Stimulated activated naive CD4-positive, alpha-beta T cell (primary cell): ENCODE measurements at regions not wholly inside any gene's neighbourhood (a gene's known extent, or its start where the extent isn't known, plus 50 kb on each side); places are given as distances from the start of the nearest gene placed in this dataset.

Experiments used
- DNase-seq, 6 experiments: peaks; one replicate each; lab custom pipeline; 2025; lab: John Stamatoyannopoulos, UW

GRCh38 chr22:27476318-27476717 lies 325.2 kb downstream of the MN1 start:
- DNase-seq: no peak

- no peak for DNase-seq
Observed at GRCh38 chr22:27476729-27477128, 324.8 kb downstream of the MN1 start.

GRCh38 chr22:27477171-27477570 lies 324.4 kb downstream of the MN1 start:
- DNase-seq: no peak

GRCh38 chr22:27480487-27480886 lies 321.1 kb downstream of the MN1 start:
- DNase-seq: no peak

GRCh38 chr22:27482402-27482801 lies 319.2 kb downstream of the MN1 start:
- DNase-seq: no peak

- no peak for DNase-seq
Observed at GRCh38 chr22:27483095-27483785, 318.3 kb downstream of the MN1 start.

GRCh38 chr22:27485842-27486241 lies 315.7 kb downstream of the MN1 start:
- no peak for DNase-seq

GRCh38 chr22:27487600-27488452 lies 313.7 kb downstream of the MN1 start:
- no peak for DNase-seq

GRCh38 chr22:27488456-27489177 lies 312.9 kb downstream of the MN1 start:
- DNase-seq: no peak

GRCh38 chr22:27489178-27489675 lies 312.3 kb downstream of the MN1 start:
- no peak for DNase-seq

GRCh38 chr22:27490080-27490479 lies 311.5 kb downstream of the MN1 start:
- DNase-seq: no peak

- no peak for DNase-seq
Observed at GRCh38 chr22:27491888-27492287, 309.7 kb downstream of the MN1 start.

- DNase-seq: no peak
Observed at GRCh38 chr22:27492566-27493201, 308.9 kb downstream of the MN1 start.

- no peak for DNase-seq
Observed at GRCh38 chr22:27493796-27494195, 307.8 kb downstream of the MN1 start.

GRCh38 chr22:27494785-27495184 lies 306.8 kb downstream of the MN1 start:
- DNase-seq: no peak

- DNase-seq: no peak
Observed at GRCh38 chr22:27495325-27495724, 306.2 kb downstream of the MN1 start.

GRCh38 chr22:27499121-27499520 lies 302.4 kb downstream of the MN1 start:
- DNase-seq: no peak

GRCh38 chr22:27501191-27501936 lies 300.2 kb downstream of the MN1 start:
- no peak for DNase-seq

GRCh38 chr22:27502327-27502726 lies 299.2 kb downstream of the MN1 start:
- DNase-seq: no peak

GRCh38 chr22:27504360-27505253 lies 296.9 kb downstream of the MN1 start:
- no peak for DNase-seq
